SH-SY5Y (cell line): ENCODE measurements at regions not wholly inside any gene's neighbourhood (a gene's known extent, or its start where the extent isn't known, plus 50 kb on each side); places are given as distances from the start of the nearest gene placed in this dataset.

Experiments used
- GATA2 ChIP-seq: IDR thresholded peaks from 2 replicates; pipeline ENCODE4 v1.6.1; 2011; ENCODE audit warnings: mild to moderate bottlenecking, low read depth, low read length
- GATA3 ChIP-seq: IDR thresholded peaks from 2 replicates; pipeline ENCODE4 v1.6.1; 2011; ENCODE audit warnings: low read depth, mild to moderate bottlenecking, low read length, moderate library complexity

GRCh38 chr12:46464863-46465262 is 92.3 kb upstream of the SLC38A2 start:
- TF ChIP-seq GATA2 (no peak), GATA3 (no peak)
